ENCODE measurements at regions not wholly inside any gene's neighbourhood (a gene's known extent, or its start where the extent isn't known, plus 50 kb on each side); places are given as distances from the start of the nearest gene placed in this dataset.

DNA sequence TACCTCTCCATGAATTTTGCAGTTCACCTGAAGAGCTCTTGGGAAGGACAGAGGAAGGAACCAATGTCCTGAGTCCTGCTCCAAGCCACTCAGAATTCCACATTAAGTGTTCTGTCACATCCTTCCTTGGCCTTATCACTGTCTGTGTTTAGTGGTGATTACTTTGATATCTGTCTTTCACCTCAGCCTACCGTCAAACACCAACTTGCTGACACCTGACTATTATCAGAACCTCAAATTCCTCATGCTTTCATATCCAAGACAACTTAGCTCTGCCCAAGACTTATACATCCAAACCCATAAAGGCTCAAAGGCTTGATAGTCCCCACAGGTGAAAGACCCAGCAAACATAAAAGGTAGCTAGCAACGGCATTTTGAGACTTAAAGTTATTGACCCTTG, 280.0 kb downstream of the MEX3B start:
- TF ChIP-seq, protein P1, sequence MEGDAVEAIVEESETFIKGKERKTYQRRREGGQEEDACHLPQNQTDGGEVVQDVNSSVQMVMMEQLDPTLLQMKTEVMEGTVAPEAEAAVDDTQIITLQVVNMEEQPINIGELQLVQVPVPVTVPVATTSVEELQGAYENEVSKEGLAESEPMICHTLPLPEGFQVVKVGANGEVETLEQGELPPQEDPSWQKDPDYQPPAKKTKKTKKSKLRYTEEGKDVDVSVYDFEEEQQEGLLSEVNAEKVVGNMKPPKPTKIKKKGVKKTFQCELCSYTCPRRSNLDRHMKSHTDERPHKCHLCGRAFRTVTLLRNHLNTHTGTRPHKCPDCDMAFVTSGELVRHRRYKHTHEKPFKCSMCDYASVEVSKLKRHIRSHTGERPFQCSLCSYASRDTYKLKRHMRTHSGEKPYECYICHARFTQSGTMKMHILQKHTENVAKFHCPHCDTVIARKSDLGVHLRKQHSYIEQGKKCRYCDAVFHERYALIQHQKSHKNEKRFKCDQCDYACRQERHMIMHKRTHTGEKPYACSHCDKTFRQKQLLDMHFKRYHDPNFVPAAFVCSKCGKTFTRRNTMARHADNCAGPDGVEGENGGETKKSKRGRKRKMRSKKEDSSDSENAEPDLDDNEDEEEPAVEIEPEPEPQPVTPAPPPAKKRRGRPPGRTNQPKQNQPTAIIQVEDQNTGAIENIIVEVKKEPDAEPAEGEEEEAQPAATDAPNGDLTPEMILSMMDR (IDR thresholded peaks at IDR 0.05), result no peak
- TF ChIP-seq POLR2A (IDR thresholded peaks at IDR 0.05) (no peak), EP300 (IDR thresholded peaks at IDR 0.05; ENCODE audit: low read depth) (no peak)

Data from transverse colon (tissue), 3 donors.